Renal pelvis (tissue), 1 donor: ENCODE measurements at regions not wholly inside any gene's neighbourhood (a gene's known extent, or its start where the extent isn't known, plus 50 kb on each side); places are given as distances from the start of the nearest gene placed in this dataset.

ENCODE experiments used
- DNase-seq: peaks from one replicate; pipeline ENCODE4 v3.0.0-alpha.2; 2013

DNA sequence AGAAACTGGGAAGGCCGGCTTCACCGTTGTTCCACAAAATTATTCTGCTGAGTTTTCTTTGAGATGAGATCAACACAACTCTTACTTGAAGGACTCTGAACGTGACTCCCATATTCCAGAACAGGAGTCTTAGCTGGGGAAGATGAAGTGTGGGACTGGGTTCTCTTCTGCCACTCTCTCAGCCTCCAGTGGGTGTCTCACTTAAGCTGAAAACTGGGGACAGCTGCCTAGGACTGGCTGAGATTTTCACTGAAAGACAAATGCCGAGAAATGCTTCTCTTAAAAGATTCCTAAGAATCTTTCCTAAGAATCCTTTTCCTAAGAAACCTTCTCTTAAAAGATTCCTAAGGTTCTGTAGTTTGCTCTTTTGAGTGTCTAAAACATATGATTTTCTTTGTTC lies 156.6 kb upstream of the LHCGR start:
- no peak for DNase-seq

DNA sequence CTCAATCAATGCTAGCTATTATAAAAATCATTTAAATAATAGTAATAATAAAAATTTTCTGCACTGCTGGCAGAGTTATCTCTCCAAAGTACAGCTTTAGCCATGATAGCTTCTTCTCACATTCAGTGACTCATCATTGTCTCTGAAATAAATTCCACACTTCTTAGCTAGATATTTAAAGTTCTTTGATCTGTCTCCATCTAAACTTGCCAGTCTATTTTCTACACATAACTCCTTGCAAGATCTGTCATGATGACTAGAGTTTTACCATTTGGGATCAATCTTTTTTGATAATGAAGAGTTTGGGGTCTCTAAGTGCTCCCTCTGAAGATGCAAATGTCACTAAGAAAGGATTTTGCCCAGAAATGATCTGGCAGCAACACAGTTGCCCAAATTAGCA lies 155.4 kb upstream of the LHCGR start:
- no peak for DNase-seq

GRCh38 chr2:48906633-48907032 lies 151.1 kb upstream of the LHCGR start:
- no peak for DNase-seq

GRCh38 chr2:48905696-48906095 lies 150.2 kb upstream of the LHCGR start:
- DNase-seq: peak; percentile 29

DNA sequence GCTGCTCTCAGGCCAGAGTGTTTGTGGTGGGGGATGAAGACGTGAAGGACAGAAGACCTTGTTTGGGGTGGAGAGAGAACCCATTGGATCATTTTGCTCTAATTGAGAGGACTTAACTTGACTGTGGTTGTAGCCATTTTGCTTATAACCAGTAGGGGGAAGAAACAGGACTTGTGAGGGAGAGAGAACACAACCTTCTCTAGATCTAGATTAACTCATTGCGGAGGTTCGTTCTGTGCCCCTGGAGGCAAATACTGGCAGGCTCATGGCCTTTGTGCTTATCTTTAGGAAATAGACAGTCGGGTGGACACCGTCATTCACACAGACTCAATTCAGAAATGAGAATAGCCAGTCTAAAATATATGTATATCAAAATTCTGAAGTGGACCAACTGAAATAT lies 147.0 kb upstream of the LHCGR start:
- no peak for DNase-seq

DNA sequence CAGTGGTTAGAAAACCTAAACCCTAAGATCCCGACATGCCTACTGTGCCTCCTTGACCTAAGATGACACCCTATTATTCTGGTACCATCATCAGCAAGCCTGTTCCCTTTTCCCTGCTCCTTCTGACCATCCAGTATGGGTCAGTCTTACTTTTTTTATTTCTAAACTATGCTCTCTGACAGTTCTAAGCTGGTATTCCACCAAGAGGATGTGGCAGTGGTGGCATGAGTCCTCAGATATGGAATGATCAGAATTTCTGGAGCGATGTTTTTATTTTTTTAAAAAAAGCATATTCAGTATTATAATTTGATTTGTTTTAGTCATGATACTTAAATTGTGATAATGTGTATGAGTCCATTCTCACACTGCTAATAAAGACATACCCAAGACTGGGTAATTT lies 145.9 kb upstream of the LHCGR start:
- no peak for DNase-seq

GRCh38 chr2:48901015-48901343 lies 145.5 kb upstream of the LHCGR start:
- no peak for DNase-seq

GRCh38 chr2:48900321-48901014 lies 144.9 kb upstream of the LHCGR start:
- DNase-seq: no peak

DNA sequence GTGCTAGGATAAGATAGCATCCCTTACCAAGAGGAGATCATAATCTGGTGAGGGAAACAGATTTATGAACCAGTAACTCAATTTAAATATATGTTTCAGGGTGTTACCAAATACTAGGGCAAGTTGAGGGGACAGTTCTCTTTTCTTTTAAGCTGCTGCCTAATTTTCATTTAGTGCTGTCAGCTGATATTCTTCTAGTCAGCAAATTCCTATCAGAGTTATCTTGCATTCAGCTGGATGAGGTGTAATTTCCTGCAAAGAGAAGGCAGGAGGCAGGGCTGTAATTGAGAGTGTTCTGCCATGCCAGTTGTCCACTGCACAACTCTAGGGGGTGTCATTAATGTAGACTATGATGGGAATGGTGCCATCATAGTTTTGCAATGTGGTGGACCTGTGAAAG lies 141.3 kb upstream of the LHCGR start:
- no peak for DNase-seq

GRCh38 chr2:48890454-48891131 lies 135.1 kb upstream of the LHCGR start:
- no peak for DNase-seq

GRCh38 chr2:48888066-48888465 lies 132.5 kb upstream of the LHCGR start:
- no peak for DNase-seq

DNA sequence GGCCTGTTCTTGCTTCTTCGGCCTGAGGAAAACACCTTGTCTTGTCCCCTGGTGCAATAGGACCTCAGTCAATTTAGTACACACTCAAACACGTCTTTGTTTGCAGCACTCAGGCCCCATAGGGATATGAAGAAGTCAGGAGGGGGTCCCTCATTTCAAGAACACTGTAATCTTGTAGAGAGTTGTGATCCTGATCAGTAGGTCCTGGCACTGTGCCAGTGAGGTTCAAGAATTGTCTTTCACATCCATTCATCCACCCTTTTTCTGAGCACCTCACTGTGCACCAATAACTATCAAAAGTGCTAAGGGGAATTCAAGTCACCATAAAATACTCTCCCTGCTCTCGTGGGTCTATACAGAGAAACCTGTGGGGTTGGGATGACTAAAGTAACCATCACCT lies 131.4 kb upstream of the LHCGR start:
- DNase-seq: no peak

GRCh38 chr2:48885841-48886240 lies 130.3 kb upstream of the LHCGR start:
- DNase-seq: no peak

GRCh38 chr2:48883661-48884060 lies 128.1 kb upstream of the LHCGR start:
- no peak for DNase-seq

GRCh38 chr2:48874282-48874681 lies 118.8 kb upstream of the LHCGR start:
- DNase-seq: no peak

DNA sequence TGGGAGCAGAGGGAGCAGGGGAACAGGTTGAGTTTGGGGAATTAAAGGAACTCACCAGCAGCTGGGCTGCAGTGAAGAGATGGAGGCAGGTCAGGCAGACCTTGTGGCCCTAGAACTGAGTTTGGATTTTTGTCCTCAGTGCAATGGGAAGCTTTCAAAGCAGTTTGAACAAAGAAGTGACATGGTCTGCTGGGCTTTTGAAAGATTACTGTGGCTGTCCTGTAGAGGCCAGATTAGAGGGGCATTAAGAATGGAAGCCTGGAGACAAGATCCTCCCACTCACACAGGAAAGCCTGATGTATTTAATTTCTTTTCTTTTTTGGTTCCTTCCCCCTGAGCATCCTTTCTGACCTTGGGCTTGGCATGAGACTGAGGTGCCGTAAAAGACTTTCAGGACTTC lies 118.1 kb upstream of the LHCGR start:
- peak; percentile 8 for DNase-seq

GRCh38 chr2:48870942-48871341 lies 115.4 kb upstream of the LHCGR start:
- no peak for DNase-seq

- no peak for DNase-seq
These were observed 115.0 kb upstream of the LHCGR start for GRCh38 chr2:48870503-48870902.

DNA sequence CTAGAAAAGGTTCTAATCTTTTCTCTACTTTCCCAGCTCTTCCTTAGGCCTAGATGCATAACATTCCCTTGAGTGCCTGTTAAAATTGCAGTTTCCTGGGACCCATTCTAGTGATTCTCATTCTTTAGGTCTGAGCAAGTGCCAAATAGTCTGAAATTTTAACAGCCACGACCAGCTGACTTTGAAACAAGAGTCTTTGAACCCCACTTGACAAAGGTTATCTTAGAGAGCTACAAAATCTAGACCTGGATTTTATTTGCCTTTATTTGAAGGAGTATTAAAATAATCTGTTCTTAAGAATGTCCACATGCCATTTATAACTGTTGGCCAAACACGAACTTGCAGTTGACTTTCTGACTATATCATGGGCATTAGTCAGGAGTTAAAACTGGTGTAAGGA lies 110.2 kb upstream of the LHCGR start:
- no peak for DNase-seq

DNA sequence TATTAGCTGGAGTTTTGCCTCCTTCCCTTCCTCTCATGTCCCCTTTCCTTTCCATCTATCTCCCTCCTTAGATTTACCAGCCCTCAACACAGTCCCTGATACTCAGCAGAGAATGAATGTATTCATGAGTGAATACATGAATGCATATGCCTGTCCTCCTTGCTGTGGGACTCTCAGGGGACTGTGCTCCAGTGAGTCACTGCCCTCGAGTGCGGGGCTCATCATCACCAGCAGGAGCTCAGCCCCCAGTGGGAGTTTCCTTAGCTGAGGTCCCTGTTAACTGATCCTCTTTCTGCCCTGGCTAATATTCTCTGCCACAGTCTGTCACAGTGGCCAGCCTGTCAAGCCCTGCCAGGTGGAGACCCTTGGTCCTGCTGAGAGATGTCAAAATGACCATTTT lies 104.9 kb upstream of the LHCGR start:
- no peak for DNase-seq

GRCh38 chr2:48856657-48857056 lies 101.1 kb upstream of the LHCGR start:
- no peak for DNase-seq

GRCh38 chr2:48856144-48856543 lies 100.6 kb upstream of the LHCGR start:
- no peak for DNase-seq

- DNase-seq: no peak
These were observed 99.6 kb upstream of the LHCGR start for GRCh38 chr2:48855142-48855541.

DNA sequence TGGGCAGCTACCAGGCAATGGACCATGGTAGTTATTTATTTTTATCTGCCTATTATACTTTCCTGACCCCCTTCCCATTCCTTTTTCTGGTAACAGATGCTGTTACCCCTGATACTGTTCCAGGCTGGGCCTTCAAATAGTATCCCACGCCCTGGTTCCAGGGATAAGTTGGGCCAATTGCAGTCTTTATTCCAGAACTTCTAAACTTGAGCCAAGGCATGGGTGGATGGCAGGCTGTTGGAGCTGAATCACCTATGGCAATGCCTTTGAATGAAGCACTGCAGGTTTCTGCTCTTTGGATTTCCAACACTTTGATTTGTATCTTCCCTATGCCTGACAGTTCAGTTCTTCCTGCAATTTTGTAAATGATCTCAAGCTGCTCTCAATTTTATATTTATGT lies 99.2 kb upstream of the LHCGR start:
- DNase-seq: no peak
